Endodermal cell (in vitro differentiated cells): ENCODE measurements at regions not wholly inside any gene's neighbourhood (a gene's known extent, or its start where the extent isn't known, plus 50 kb on each side); places are given as distances from the start of the nearest gene placed in this dataset.

Source experiments
- DNase-seq: peaks from one replicate; pipeline ENCODE4 v3.0.0-alpha.2; 2017
- H3K27ac ChIP-seq: 2 replicates; pipeline ENCODE4 v1.5.1; 2013; ENCODE audit warnings: mild to moderate bottlenecking, low read depth, low read length, moderate library complexity
- H3K27me3 ChIP-seq: 2 replicates; pipeline ENCODE4 v1.6.1; 2013; ENCODE audit warnings: mild to moderate bottlenecking, low read length, moderate library complexity; ENCODE audit not compliant: insufficient read depth, control insufficient read depth, poor library complexity, severe bottlenecking
- H3K36me3 ChIP-seq: 2 replicates; pipeline ENCODE4 v1.7.0; 2013; ENCODE audit warnings: mild to moderate bottlenecking, low read length, moderate library complexity; ENCODE audit not compliant: control insufficient read depth, insufficient read depth
- H3K4me1 ChIP-seq: one replicate; pipeline ENCODE4 v1.7.0; 2013; ENCODE audit warnings: low read length; ENCODE audit not compliant: control insufficient read depth, insufficient read depth
- H3K4me3 ChIP-seq: 2 replicates; pipeline ENCODE4 v1.5.1; 2013; ENCODE audit warnings: mild to moderate bottlenecking, low read length, moderate library complexity
- H3K9ac ChIP-seq: 2 replicates; pipeline ENCODE4 v1.6.1; 2013; ENCODE audit warnings: mild to moderate bottlenecking, low read length, moderate library complexity; ENCODE audit not compliant: poor library complexity, severe bottlenecking; ENCODE audit errors: extremely low read depth
- H3K9me3 ChIP-seq: 2 replicates; pipeline ENCODE4 v1.6.1; 2013; ENCODE audit warnings: mild to moderate bottlenecking, low read length, moderate library complexity; ENCODE audit not compliant: control insufficient read depth
- H3K27ac Mint-ChIP-seq: 2 replicates; pipeline ENCODE4 v1.8.0; 2020; ENCODE audit warnings: mixed read lengths
- H3K27me3 Mint-ChIP-seq: 2 replicates; pipeline ENCODE4 v1.8.0; 2021; ENCODE audit warnings: mild to moderate bottlenecking, mixed read lengths; ENCODE audit not compliant: insufficient read depth
- H3K36me3 Mint-ChIP-seq: 2 replicates; pipeline ENCODE4 v1.8.0; 2020; ENCODE audit warnings: low read depth, mixed read lengths
- H3K4me1 Mint-ChIP-seq: 2 replicates; pipeline ENCODE4 v1.8.0; 2020; ENCODE audit warnings: mixed read lengths
- H3K4me3 Mint-ChIP-seq: 2 replicates; pipeline ENCODE4 v1.8.0; 2020; ENCODE audit warnings: mild to moderate bottlenecking, moderate library complexity, mixed read lengths
- H3K9me3 Mint-ChIP-seq: 2 replicates; pipeline ENCODE4 v1.8.0; 2020; ENCODE audit warnings: mild to moderate bottlenecking, mixed read lengths
- WGBS, 2 experiments: methylation state at CpG; one replicate each; pipeline versions ENCODE4 v1.1.5 to v1.1.7; 2013; ENCODE audit warnings: missing lambda C conversion rate in 2 of 2, mixed read lengths in 1 of 2; ENCODE audit not compliant: insufficient coverage in 1 of 2, insufficient read length in 1 of 2; 5-methylcytosine and 5-hydroxymethylcytosine counted together
- TF ChIP-seq, protein P1 (sequence below): fragments of 200-600 bp; sonication (generic); conservative IDR thresholded peaks from 2 replicates; pipeline ENCODE4 v1.5.0; 2021; ENCODE audit warnings: antibody characterized with exemption, mild to moderate bottlenecking

DNA sequence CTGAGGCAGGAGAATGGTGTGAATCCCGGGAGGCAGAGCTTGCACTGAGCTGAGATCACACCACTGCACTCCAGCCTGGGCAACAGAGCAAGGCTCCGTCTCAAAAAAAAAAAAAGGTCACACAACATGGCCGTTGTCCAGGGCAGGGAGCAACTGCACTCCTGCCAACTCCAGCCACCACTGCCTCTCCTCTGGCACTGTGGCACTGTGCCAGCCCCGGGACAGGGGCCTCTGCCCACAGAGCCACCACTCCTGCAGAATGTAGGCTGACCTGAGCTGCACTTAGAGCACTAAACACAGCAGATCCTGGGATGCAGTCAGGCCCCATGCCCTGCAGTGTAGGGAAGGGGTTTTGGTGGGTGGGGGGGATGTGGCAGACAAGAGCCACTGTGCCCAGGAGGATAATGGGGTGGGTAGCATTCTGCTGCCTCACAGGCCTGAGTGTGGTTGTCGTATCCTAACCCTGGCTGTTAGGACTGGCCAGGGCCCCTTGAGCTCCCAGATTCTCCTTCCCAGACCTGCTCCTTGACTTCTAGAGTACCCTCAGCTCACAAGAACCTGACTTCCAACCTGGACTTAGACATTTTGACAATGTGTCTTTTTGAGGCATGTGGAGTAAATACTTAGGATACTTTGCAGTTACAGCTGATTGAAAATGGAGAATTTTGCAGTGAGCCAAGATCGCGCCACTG lies 69.4 kb upstream of the SH3RF3 start:
- H3K27me3 ChIP-seq = peaks cover 4% of the 10 kb centered on the region
- peaks cover 1% of the 10 kb centered on the region for H3K27me3 Mint-ChIP-seq
- H3K27ac Mint-ChIP-seq = no peak overlapping the region
- no peaks in the 10 kb centered on the region for H3K36me3 Mint-ChIP-seq
- H3K4me1 ChIP-seq = no peaks in the 10 kb centered on the region
- no peaks in the 10 kb centered on the region for H3K36me3 ChIP-seq
- peaks cover 3% of the 10 kb centered on the region for H3K4me1 Mint-ChIP-seq
- H3K9ac ChIP-seq = no peak overlapping the region
- no peak overlapping the region for H3K27ac ChIP-seq
- H3K4me3 ChIP-seq = no peak overlapping the region
- no peak overlapping the region for H3K4me3 Mint-ChIP-seq
- H3K9me3 Mint-ChIP-seq = no peaks in the 10 kb centered on the region
- TF ChIP-seq, protein P1, sequence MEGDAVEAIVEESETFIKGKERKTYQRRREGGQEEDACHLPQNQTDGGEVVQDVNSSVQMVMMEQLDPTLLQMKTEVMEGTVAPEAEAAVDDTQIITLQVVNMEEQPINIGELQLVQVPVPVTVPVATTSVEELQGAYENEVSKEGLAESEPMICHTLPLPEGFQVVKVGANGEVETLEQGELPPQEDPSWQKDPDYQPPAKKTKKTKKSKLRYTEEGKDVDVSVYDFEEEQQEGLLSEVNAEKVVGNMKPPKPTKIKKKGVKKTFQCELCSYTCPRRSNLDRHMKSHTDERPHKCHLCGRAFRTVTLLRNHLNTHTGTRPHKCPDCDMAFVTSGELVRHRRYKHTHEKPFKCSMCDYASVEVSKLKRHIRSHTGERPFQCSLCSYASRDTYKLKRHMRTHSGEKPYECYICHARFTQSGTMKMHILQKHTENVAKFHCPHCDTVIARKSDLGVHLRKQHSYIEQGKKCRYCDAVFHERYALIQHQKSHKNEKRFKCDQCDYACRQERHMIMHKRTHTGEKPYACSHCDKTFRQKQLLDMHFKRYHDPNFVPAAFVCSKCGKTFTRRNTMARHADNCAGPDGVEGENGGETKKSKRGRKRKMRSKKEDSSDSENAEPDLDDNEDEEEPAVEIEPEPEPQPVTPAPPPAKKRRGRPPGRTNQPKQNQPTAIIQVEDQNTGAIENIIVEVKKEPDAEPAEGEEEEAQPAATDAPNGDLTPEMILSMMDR = no peak
- no peaks in the 10 kb centered on the region for H3K9me3 ChIP-seq
- 86% methylated on average over 5 to 7 of the region's 7 CpGs for WGBS, 2 experiments
- DNase-seq = no peak

DNA sequence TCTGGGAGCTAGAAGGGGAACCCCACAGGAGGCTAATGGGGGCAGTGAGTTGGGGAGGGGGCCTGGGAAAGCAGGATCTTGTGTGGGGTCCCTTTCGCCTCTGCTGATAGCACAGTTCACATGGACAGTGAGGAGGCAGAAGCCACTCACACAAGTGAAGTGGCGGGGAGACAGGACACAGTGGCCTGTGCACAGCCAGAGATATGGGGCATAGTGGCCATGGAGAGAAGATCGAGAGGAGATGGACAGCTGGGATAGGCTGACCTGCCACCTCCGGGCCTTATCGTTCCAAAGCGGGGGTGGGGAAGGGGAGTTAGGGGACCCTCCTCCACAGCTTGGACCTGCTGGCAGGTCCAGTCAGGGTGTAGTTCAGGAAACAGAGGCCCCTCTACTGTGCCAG lies 69.8 kb upstream of the EDAR start:
- Mint-ChIP-seq H3K27me3 (peaks cover 4% of the 10 kb centered on the region), H3K4me3 (no peak overlapping the region), H3K4me1 (peaks cover 3% of the 10 kb centered on the region), H3K9me3 (no peaks in the 10 kb centered on the region), H3K36me3 (no peaks in the 10 kb centered on the region), H3K27ac (no peak overlapping the region)
- Histone ChIP-seq H3K27ac (no peak overlapping the region), H3K27me3 (peaks cover 4% of the 10 kb centered on the region), H3K9ac (no peak overlapping the region), H3K4me3 (no peak overlapping the region), H3K36me3 (no peaks in the 10 kb centered on the region), H3K9me3 (no peaks in the 10 kb centered on the region), H3K4me1 (no peaks in the 10 kb centered on the region)
- no peak for DNase-seq
- WGBS, 2 experiments = 98 to 100% methylated on average over 1 to 6 of the region's 6 CpGs
- TF ChIP-seq, protein P1 = no peak

DNA sequence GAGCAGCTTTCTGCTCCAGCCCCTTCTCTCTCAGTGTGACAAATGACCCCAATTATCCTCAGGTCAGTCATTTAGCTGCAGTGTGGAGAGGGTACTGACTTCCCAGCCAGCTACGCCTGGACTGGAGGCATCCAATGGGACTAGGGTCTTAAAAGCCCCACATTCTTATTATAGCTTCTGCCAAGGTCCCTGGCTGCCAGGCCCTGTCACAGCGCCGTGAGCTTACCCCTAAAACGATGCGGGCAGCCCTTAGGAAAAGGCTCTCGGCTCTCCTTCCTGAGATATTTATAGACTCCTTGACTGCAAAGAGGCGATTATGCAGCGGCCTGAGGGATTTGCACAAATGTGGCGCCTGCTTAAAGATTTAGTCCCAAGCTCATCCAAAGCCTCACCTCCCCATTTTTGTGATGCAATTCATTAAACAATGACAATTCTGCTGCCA lies 69.2 kb upstream of the EDAR start:
- H3K9me3 ChIP-seq = no peaks in the 10 kb centered on the region
- H3K27ac Mint-ChIP-seq = no peak overlapping the region

More for the DNA sequence above, 69.2 kb upstream of the EDAR start:
- Mint-ChIP-seq H3K4me3 (no peak overlapping the region), H3K9me3 (no peaks in the 10 kb centered on the region), H3K27me3 (peaks cover 4% of the 10 kb centered on the region), H3K36me3 (no peaks in the 10 kb centered on the region), H3K4me1 (peaks cover 3% of the 10 kb centered on the region)
- H3K4me3 ChIP-seq = no peak overlapping the region
- DNase-seq = no peak
- no peaks in the 10 kb centered on the region for H3K4me1 ChIP-seq
- H3K27ac ChIP-seq = peak overlapping the region; percentile 8
- no peaks in the 10 kb centered on the region for H3K36me3 ChIP-seq
- H3K27me3 ChIP-seq = peaks cover 4% of the 10 kb centered on the region
- TF ChIP-seq, protein P1 = no peak
- WGBS, 2 experiments = 71% methylated on average over 8 to 9 of the region's 9 CpGs
- H3K9ac ChIP-seq = no peak overlapping the region
